MCF 10A (cell line): ENCODE measurements at regions not wholly inside any gene's neighbourhood (a gene's known extent, or its start where the extent isn't known, plus 50 kb on each side); places are given as distances from the start of the nearest gene placed in this dataset.

Source experiments
- BruUV-seq: library from RNA; stranded (reverse); fragments of 400-500 nt; replicated peaks from 2 replicates; lab custom pipeline; 2021; lab: Mats Ljungman, UMichigan
- CTCF ChIA-PET: fragments of 300-600 bp; sonication (Branson Sonifier 250); formaldehyde crosslinking; extraction: SDS; loops from one replicate; lab custom pipeline; 2021; ENCODE audit warnings: antibody characterized with exemption, inconsistent platforms; lab: Yijun Ruan, JAX
- POLR2A ChIA-PET: fragments of 300-600, 350-650 bp; sonication (Branson Sonifier 250); formaldehyde crosslinking; extraction: SDS; loops from one replicate; lab custom pipeline; 2020; ENCODE audit warnings: antibody characterized with exemption, inconsistent platforms; lab: Yijun Ruan, JAX
- DNase-seq: peaks from one replicate; pipeline ENCODE4 v3.0.0-alpha.2; 2018; ENCODE audit not compliant: unreplicated experiment
- H3K27ac Mint-ChIP-seq: one replicate; pipeline ENCODE4 v1.8.0; 2022; ENCODE audit warnings: mild to moderate bottlenecking, low read depth, mixed read lengths; ENCODE audit not compliant: unreplicated experiment
- H3K27me3 Mint-ChIP-seq: one replicate; pipeline ENCODE4 v1.8.0; 2022; ENCODE audit warnings: mixed read lengths; ENCODE audit not compliant: insufficient read depth, unreplicated experiment
- H3K36me3 Mint-ChIP-seq: one replicate; pipeline ENCODE4 v1.8.0; 2022; ENCODE audit warnings: mild to moderate bottlenecking, moderate library complexity, mixed read lengths; ENCODE audit not compliant: insufficient read depth, unreplicated experiment
- H3K4me1 Mint-ChIP-seq: one replicate; pipeline ENCODE4 v1.8.0; 2022; ENCODE audit warnings: mixed read lengths; ENCODE audit not compliant: insufficient read depth, unreplicated experiment
- H3K4me3 Mint-ChIP-seq: one replicate; pipeline ENCODE4 v1.8.0; 2022; ENCODE audit warnings: mild to moderate bottlenecking, moderate library complexity, mixed read lengths; ENCODE audit not compliant: unreplicated experiment
- H3K9me3 Mint-ChIP-seq: one replicate; pipeline ENCODE4 v1.8.0; 2022; ENCODE audit warnings: mixed read lengths; ENCODE audit not compliant: unreplicated experiment
- CTCF ChIP-seq: fragments of 200-600 bp; IDR thresholded peaks from one replicate; pipeline ENCODE4 v1.8.0; 2022; ENCODE audit warnings: antibody characterized with exemption, mild to moderate bottlenecking; ENCODE audit not compliant: unreplicated experiment
- intact Hi-C: fragments of 100-400 bp; cut with micrococcal nuclease; formaldehyde crosslinking; loops from 2 replicates; pipeline ENCODE4 v1.14.1; 2022

- no peak for TF ChIP-seq CTCF
Measured at GRCh38 chr10:125482637-125483036, 200.3 kb downstream of the TEX36 start.

DNA sequence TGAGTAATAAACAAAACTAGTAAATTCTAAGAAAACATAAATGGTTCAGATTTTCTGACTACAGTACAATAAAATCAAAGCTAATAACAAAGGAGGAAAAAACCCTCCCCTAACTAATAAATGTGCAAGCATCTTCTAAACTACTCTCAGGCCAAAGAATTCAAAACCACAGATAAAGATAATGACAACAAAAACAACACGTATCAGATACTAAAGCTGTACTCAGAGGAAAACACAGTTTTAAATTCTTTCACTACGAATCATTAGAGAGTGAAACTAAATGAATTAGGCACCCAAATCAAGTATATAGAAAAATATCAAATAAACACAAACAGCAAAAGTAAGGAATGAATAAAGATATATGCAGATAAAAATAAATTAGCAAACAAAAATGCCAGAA is 200.9 kb downstream of the TEX36 start:
- H3K9me3 Mint-ChIP-seq, result no peaks in the 10 kb centered on the region
- no peaks in the 10 kb centered on the region for H3K36me3 Mint-ChIP-seq
- ChIA-PET POLR2A (interaction anchor here (0.6 to 0.7 kb wide), 2 partner anchors 9 to 83 kb away, joined by 3 to 5 read pairs; no protein-coding TSS in a partner anchor), CTCF (interaction anchor here (0.7 to 1.1 kb wide), 2 partner anchors 10 to 528 kb away, joined by 3 read pairs; no protein-coding TSS in a partner anchor)
- peaks cover 51% of the 10 kb centered on the region for H3K27me3 Mint-ChIP-seq
- BruUV-seq, result no TSS peak
- intact Hi-C loops, result no loop called here
- H3K4me3 Mint-ChIP-seq, result no peak overlapping the region
- no peak for DNase-seq
- TF ChIP-seq CTCF, result no peak
- no peak overlapping the region for H3K27ac Mint-ChIP-seq
- H3K4me1 Mint-ChIP-seq, result peaks cover 19% of the 10 kb centered on the region

More at GRCh38 chr10:125482637-125483036, 200.3 kb downstream of the TEX36 start:
- ChIA-PET POLR2A (interaction anchor here (0.6 to 0.7 kb wide), 2 partner anchors 10 to 16 kb away, joined by 3 read pairs; no protein-coding TSS in a partner anchor), CTCF (interaction anchor here (0.7 to 1.1 kb wide), 2 partner anchors 10 to 528 kb away, joined by 3 read pairs; no protein-coding TSS in a partner anchor)
- H3K4me3 Mint-ChIP-seq, result no peak overlapping the region
- DNase-seq, result no peak
- peaks cover 19% of the 10 kb centered on the region for H3K4me1 Mint-ChIP-seq
- no TSS peak for BruUV-seq
- H3K27me3 Mint-ChIP-seq, result peaks cover 52% of the 10 kb centered on the region
- intact Hi-C loops, result no loop called here
- no peak overlapping the region for H3K27ac Mint-ChIP-seq
- no peaks in the 10 kb centered on the region for H3K36me3 Mint-ChIP-seq
- H3K9me3 Mint-ChIP-seq, result no peaks in the 10 kb centered on the region

DNA sequence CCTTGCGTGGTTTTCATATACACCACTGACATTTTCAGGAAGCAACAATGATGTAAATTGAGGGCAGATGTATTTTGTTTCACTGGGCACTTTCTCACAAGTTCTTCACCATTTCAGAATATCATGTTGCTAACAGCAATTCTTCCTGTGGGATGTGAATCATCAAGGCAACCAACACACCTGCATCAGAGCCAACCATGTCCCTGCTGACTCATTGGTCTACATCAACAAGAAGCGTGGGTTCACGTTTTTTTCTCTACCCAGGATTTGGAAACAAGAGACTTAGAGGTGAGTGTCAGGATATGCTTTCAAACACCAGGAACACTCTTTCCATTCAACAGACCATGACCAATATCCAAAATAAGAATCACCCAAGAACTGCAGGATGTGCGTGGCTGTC is 203.9 kb downstream of the TEX36 start:
- BruUV-seq, result no TSS peak
- H3K4me3 Mint-ChIP-seq, result no peak overlapping the region
- no peak for TF ChIP-seq CTCF
- CTCF ChIA-PET, result no interaction called here
- no peak overlapping the region for H3K27ac Mint-ChIP-seq
- H3K9me3 Mint-ChIP-seq, result no peaks in the 10 kb centered on the region
- H3K36me3 Mint-ChIP-seq, result no peaks in the 10 kb centered on the region
- peaks cover 38% of the 10 kb centered on the region for H3K27me3 Mint-ChIP-seq
- POLR2A ChIA-PET, result interaction anchor here (0.6 to 1.2 kb wide), 2 partner anchors 72 to 193 kb away, joined by 3 to 4 read pairs; no protein-coding TSS in a partner anchor
- DNase-seq, result peak; percentile 90
- intact Hi-C loops, result no loop called here
- peaks cover 19% of the 10 kb centered on the region for H3K4me1 Mint-ChIP-seq

DNA sequence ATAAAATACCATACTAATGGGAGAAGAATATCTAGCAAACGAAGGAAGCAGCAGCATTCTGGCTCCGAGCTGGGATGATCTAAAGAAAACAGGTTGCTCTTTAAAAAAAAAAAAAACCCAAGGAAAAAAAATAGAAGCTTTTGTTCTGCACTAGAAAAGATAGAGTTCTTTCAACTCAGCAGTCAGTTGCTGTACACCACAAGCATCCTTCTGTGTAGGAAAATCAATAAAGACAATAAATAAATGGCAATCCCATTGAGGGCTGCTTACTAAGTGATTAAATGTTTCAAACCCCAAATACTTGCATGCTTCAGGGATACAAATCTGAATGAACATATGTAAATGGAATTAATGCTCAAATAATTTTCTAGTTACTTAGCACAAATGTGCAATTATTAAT is 207.1 kb downstream of the TEX36 start:
- H3K4me3 Mint-ChIP-seq, result no peak overlapping the region
- POLR2A ChIA-PET, result no interaction called here
- CTCF ChIA-PET, result no interaction called here
- BruUV-seq, result no TSS peak
- peaks cover 18% of the 10 kb centered on the region for H3K27me3 Mint-ChIP-seq
- no peaks in the 10 kb centered on the region for H3K36me3 Mint-ChIP-seq
- intact Hi-C loops, result no loop called here
- H3K4me1 Mint-ChIP-seq, result peaks cover 9% of the 10 kb centered on the region
- H3K9me3 Mint-ChIP-seq, result no peaks in the 10 kb centered on the region
- DNase-seq, result no peak
- H3K27ac Mint-ChIP-seq, result no peak overlapping the region
- TF ChIP-seq CTCF, result no peak
